ENCODE measurements at regions not wholly inside any gene's neighbourhood (a gene's known extent, or its start where the extent isn't known, plus 50 kb on each side); places are given as distances from the start of the nearest gene placed in this dataset.

GRCh38 chr12:71282925-71283324 is 125.1 kb upstream of the TSPAN8 start:
- no peak for TF ChIP-seq CTCF (IDR thresholded peaks at IDR 0.05; ENCODE audit: insufficient read depth, low read depth, low read length)
- TF ChIP-seq EZH2 (IDR thresholded peaks at IDR 0.05; ENCODE audit: insufficient read depth, low read length), result no peak

Data from astrocyte (in vitro differentiated cells and primary cell).